Astrocyte of the spinal cord (primary cell): ENCODE measurements at regions not wholly inside any gene's neighbourhood (a gene's known extent, or its start where the extent isn't known, plus 50 kb on each side); places are given as distances from the start of the nearest gene placed in this dataset.

Source experiments
- DNase-seq: peaks from one replicate; pipeline ENCODE4 v3.0.0; 2011; ENCODE audit warnings: low read depth, low spot score
- H3K4me3 ChIP-seq: 2 replicates; pipeline ENCODE4 v1.5.1; 2011; ENCODE audit warnings: low read depth, mild to moderate bottlenecking, low read length, moderate library complexity
- in situ Hi-C: cut with HindIII; loops from 2 replicates; pipeline ENCODE4 v1.10.0; 2017; ENCODE audit warnings: low sequenced_read_pairs
- TF ChIP-seq, protein P1 (sequence below): IDR thresholded peaks from 2 replicates; pipeline ENCODE4 v1.5.1; 2012; ENCODE audit warnings: low read depth, mild to moderate bottlenecking, low read length, inconsistent platforms

DNA sequence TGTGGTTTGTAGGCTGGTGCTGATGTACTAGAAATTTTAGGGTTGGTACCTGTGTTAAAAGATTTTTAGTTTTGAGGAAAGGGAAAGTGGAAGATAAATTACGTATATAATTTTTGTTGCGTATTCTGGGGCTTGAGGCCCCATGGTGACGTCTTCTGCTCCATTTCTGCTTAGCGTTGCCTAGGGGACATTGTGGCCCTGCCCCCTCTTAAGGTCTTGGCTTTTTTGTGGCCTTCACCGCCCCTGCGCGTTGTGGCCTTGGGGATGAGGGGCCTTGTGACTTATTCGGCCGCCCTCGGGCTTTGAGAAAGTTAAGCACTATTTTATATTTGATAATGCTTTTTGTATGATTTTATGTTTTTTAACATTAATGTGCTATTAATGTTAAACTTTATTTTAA is 182.0 kb downstream of the KLF13 start:
- no peak overlapping the region for H3K4me3 ChIP-seq
- in situ Hi-C loops = no loop called here
- no peak for DNase-seq
- TF ChIP-seq, protein P1, sequence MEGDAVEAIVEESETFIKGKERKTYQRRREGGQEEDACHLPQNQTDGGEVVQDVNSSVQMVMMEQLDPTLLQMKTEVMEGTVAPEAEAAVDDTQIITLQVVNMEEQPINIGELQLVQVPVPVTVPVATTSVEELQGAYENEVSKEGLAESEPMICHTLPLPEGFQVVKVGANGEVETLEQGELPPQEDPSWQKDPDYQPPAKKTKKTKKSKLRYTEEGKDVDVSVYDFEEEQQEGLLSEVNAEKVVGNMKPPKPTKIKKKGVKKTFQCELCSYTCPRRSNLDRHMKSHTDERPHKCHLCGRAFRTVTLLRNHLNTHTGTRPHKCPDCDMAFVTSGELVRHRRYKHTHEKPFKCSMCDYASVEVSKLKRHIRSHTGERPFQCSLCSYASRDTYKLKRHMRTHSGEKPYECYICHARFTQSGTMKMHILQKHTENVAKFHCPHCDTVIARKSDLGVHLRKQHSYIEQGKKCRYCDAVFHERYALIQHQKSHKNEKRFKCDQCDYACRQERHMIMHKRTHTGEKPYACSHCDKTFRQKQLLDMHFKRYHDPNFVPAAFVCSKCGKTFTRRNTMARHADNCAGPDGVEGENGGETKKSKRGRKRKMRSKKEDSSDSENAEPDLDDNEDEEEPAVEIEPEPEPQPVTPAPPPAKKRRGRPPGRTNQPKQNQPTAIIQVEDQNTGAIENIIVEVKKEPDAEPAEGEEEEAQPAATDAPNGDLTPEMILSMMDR = no peak

DNA sequence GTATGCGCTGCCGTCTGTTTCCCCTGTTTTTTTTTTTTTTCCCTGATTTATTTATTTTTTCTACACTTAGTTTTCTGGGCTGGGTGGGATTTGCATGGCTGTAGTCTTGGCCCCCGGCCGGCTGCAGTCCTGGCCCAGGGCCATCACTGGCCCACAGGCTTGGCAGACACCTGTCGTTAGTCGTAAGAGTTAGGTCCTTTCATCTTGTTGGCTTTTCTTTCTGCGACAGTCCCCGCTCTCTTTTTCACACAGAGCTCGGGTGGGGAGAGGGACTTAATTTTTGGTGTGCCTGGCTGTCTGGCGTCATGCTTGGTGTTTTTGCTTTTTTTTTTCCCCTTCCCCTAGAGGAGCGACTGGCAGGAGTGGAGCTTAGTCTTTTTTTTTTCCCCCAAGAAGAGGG is 183.4 kb downstream of the KLF13 start:
- no peak for DNase-seq
- TF ChIP-seq, protein P1 = no peak
- in situ Hi-C loops = no loop called here
- no peak overlapping the region for H3K4me3 ChIP-seq

DNA sequence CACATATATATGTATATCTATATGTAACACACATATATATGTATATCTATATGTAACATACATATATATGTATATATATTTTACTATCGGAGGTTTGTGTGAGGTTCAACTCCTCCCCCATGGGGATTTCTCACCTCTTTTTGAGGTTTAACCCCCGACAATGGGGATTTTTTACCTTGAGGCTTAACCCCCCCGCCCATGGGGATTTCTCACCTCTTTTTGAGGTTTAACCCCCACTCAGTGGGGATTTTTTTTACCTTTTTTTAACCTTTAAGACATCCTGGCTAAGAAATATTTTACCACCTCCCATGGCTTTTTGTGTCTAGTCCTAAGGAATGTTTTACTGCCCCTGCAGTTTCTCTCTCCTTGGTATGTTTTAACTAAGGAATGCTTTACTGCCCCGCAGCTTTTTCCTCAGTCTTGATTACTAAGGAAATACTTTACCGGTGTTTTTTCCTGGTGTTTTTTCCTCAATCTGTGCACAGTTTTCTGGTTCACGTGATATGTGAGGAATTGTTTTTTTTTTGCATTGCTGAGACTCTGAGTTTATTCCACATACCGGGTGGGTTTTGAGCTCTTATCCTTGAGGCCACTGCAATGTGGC is 185.2 kb downstream of the KLF13 start:
- H3K4me3 ChIP-seq = no peak overlapping the region
- TF ChIP-seq, protein P1 = no peak
- no peak for DNase-seq
- in situ Hi-C loops = no loop called here

DNA sequence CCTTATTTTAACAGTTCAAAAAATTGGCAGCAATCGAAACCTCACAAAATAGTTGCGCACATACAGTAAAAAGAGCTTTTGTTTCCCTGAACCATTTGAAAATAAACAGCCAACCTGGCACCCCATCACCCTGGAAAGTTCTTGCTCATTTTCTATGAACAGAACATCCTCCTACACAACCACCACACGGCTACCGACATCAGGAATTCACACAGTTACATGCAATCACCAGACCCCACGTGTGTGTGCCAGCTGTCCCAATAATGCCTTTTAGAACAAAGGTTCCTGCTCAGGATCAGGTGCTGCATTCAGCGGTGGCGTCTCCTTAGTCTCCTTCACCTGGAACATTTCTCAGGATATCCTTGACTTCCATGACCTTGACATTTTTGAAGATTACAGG is 186.5 kb downstream of the KLF13 start:
- no peak for DNase-seq
- TF ChIP-seq, protein P1 = no peak
- H3K4me3 ChIP-seq = no peak overlapping the region
- in situ Hi-C loops = no loop called here

DNA sequence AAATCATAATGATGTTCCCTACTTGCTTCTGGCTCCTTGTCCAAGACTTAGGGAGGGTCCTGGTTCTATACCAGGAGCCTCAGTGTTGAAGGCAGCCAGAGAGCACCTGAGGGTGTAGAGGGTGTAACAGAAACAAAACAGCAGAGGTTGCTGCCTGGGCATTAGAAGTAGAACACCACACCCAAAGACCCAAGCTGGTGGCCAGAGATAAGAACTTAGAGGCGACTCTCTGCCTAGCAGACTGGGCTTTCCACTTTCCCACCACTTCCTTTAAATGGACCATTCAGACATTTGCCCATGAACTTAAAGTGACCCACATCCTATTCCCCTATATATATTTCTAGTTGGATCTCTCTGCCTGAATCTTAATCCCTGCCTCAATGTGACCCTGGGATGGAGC is 189.8 kb downstream of the KLF13 start:
- no peak for DNase-seq
- in situ Hi-C loops = no loop called here
- TF ChIP-seq, protein P1 = no peak
- no peak overlapping the region for H3K4me3 ChIP-seq

DNA sequence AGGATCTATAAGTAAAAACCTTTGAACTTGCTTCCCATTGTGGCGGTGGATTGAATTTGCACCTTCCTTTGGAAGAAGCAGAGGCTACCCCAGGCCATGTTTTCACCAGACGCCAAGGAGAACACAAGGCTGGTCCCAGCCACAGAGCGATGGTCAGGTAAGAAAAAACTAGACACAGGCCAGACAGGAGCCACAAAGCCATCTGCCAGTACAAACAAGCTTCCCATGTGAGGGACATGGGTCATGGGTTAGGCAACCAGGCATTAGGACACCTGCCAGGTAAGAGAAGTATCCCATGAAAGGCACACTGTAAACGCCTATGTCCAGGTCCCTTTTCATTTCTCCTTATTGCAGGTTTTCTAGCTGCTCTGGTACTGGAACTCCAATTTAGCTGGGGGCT is 190.2 kb downstream of the KLF13 start:
- H3K4me3 ChIP-seq = no peak overlapping the region
- DNase-seq = no peak
- in situ Hi-C loops = no loop called here
- TF ChIP-seq, protein P1 = no peak

DNA sequence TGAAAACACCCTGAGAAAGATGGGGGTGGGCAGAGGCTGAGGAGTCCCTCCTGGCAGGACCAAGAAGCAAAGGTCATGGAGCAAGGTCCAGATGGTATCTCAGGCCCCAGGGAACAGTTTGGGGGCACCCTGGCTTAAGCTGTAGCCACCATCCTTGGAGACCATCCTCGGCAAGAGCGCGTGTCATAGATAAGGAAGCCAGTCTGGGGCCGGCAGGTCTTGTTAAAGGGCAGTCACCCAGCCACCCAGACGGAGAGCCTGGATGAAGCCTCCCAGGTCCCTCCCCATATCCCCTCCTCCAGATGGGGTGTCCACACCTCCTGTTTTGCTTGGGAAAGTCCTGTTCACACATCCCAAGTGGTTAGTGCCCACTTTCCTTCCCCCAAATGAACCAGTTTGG is 191.1 kb downstream of the KLF13 start:
- TF ChIP-seq, protein P1 = no peak
- H3K4me3 ChIP-seq = no peak overlapping the region
- DNase-seq = no peak
- in situ Hi-C loops = no loop called here
